NCI-H748 (cell line): ENCODE measurements at regions not wholly inside any gene's neighbourhood (a gene's known extent, or its start where the extent isn't known, plus 50 kb on each side); places are given as distances from the start of the nearest gene placed in this dataset.

ENCODE experiments used
- DNase-seq: peaks from one replicate; lab custom pipeline; 2025; ENCODE audit not compliant: unreplicated experiment; lab: John Stamatoyannopoulos, UW

- no peak for DNase-seq
These were observed 275.3 kb downstream of the KCNS3 start for GRCh38 chr2:18153741-18154140.

DNA sequence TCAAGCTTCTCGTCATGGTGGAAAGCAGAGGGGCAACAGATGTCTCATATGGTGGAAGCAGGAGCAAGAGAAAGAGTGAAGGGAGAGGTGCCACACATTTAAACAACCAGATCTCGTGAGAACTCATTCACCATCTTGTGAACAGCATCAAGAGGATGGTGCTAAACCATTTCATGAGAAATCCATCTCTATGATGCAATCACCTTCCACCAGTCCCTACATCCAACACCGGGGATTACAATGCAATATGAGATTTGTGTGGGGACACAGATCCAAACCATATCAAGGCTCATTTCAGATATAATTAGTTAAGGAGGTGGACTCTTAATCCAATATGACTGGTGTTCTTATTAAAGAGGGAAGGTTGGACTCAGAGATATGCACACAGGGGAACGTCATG lies 272.8 kb downstream of the KCNS3 start:
- DNase-seq: no peak

DNA sequence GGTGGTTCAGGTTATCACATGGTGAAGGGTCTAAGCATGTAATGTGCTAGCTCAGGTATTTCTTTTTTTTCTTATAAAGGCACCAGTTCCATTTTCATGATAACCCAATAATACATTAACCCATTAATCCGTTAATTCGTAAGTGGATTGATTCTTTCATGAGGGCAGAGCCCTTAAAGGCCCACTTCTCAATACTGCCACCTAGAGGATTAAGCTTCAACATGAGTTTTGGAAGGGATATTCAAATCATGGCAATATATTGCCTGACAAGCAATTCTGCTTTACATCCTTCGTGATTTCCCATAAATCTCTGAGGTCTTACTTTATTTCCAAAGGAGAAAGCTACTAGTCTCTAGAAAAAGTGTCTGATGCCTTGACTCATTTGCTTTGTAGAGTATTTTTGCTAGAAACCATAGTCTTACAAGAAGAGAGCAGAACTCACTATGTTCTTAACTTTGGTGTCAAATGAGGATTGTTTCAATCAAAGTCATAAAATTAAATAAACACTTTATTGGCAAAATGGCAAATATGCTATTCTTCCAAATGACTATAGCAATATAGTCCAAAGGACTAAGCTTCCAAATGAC lies 271.3 kb downstream of the KCNS3 start:
- DNase-seq: peak; percentile 60

DNA sequence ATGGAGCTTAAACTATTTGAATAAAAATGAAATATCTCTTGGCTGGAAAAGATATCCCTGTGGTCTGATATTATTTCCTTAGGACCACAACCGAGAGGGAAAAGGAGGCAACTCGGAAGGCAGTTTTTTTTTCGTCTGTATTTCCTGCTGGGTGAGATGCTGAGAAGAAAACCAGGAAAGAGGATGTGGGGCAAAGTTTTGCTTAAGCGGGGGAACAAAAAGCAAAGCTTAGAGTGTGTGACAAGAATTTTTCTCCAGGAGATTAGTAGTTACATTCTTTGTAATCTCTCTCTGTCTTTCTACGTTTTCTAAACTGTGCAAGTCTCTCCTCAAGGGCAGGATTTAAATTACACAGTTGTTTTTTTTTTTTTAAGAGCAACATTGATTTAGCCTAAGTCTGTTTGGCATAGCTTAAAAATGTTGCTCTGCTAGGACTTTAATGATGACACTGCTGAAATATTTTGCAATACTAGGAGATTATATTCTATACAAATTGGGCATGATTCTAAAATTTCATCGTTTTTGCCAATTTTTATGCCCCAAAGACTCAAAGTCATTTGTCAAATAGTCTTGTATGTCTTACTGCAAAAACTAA lies 258.5 kb downstream of the KCNS3 start:
- no peak for DNase-seq

- DNase-seq: no peak
These were observed 254.8 kb downstream of the KCNS3 start for GRCh38 chr2:18133310-18133709.

DNA sequence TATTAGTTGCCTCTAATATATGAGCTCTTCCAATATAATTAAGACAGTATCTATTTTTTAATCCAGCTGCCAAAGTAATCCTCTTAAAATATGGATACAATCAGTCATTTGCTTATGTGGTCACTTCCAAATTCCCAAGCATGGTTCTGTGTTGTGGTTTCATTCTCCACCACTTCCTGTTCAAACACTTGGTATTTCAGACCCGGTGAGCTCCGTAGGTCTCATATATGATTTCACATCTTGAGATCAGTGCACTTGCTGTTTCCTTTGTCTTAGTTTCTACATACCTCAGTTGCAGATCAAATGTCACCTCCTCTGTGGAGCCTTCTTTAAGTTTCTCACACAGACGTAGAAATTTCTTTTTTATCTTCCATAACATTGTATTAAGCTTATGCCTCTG lies 254.2 kb downstream of the KCNS3 start:
- DNase-seq: no peak

DNA sequence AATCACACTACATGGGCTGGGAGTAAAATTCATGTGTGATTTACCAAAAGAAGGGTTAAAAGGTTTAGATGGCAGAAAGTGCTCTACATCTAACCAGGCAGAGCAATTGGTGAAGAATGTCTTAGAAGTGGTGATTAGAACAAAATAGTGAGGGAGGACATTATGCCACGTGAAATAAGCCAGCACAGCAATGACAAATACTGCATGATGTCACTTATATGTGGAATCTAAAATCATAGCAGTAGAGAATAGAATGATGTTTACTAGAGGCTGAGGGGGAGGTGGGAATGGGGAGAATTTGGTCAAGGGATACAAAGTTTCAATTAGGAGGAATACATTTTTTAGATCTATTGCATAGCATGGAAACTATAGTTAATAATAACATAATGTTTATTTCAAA lies 253.3 kb downstream of the KCNS3 start:
- DNase-seq: no peak

DNA sequence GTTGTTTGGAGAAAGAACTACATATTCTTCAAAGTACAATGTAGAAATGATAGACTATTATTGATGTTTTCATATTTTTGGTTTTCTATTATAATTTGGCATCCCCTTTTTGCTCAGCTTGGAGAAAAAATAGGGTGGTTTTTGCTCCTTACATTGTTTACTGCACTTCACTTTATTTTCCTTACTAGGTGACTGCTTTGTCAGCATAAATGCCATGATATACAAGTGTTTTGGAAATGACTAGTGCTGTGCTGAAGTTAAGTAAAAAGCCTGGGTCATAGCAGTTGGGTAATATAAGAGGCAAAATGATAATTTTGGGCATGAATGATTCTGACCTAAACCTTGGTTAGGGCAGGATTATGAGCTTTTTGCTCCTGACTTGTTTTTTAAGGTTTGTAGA lies 250.9 kb downstream of the KCNS3 start:
- no peak for DNase-seq

- DNase-seq: no peak
These were observed 246.8 kb downstream of the KCNS3 start for GRCh38 chr2:18125303-18125702.

DNA sequence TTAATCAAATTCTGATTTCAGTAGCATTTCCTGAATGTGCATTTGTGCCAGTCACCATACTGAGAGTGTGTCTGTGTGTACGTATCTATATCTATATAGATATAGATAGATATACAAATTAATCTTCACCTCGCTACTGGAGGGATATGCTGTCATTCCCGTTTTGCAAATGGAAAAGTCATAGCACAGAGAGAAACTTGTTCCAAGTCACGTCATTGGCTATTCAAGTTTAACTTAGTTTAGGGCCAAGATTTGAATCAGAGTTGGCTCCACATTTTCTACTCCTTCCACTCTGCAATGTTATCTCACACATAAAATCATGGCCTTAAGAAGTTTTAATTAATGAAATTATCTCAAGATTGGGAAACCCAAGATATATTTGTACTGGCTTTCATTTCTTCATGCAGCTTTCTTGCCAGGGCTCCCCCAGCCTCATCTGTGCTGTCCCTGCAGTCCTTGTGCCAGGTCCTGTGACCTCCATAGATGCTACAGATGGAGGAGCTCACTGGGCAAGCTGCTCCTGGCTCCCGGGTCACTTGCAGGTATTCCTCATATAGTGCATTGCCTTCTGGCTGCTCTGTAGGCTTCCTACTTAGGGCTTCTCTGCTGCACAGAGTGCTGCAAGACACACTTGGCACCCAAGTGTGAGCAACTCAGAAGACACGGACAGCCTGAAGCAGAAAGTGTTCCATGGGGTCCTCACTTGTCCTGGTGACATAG lies 245.8 kb downstream of the KCNS3 start:
- no peak for DNase-seq

DNA sequence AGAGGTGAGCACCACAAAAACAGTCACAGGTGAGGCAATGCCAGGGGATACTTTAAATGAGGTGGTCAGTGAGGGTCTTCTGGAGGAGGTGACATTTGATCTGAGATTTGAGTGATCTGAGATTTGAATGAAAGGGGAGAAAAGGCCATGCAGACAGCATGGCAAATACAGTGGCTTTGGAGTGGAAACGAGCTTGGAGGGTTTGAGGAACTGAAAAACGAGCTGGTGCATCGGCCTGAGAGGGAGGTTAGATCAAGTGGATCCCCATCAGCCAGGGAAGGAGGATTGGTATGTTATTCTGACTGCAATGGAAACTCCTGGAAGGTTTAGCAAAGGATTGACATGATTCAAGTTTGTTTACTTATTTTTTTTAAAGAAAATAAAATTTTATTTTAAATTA lies 245.1 kb downstream of the KCNS3 start:
- DNase-seq: no peak

DNA sequence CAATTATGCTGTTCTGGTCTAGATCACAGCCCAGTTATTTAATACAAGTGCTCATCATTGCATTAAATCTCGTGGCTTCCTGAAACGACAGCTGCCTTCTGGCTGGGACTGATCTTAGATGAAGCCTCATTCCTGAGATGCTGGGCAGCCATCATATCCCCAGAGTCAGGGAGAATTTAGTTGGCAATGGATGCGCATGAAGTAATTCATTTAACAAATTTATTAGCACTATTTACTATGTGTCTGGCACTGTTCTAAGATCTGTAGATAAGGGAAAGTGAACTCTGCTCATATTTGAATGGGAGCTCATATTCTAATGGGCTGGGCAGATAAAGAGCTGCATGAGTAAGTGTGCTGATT lies 244.7 kb downstream of the KCNS3 start:
- DNase-seq: no peak

- DNase-seq: no peak
These were observed 244.2 kb downstream of the KCNS3 start for GRCh38 chr2:18122544-18123210.

DNA sequence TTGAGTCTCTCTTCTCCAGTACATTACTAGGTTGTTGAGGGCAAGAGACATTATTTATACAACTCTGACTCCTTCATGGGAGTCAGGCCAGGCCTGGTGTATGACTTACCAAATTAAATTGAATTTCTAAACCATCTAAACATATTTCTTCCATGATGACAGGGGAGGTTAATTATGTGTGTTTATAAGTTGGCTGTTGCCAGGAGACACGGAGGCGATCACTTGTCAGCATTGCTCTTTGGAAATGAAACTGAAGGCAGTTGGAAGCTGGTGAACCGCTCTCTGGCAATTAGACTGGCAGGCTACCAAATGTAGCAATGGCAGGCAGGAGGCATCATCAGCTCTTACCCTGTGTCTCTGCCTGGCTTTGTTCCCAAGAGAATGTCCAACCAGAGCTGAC lies 241.4 kb downstream of the KCNS3 start:
- peak; percentile 41 for DNase-seq

DNA sequence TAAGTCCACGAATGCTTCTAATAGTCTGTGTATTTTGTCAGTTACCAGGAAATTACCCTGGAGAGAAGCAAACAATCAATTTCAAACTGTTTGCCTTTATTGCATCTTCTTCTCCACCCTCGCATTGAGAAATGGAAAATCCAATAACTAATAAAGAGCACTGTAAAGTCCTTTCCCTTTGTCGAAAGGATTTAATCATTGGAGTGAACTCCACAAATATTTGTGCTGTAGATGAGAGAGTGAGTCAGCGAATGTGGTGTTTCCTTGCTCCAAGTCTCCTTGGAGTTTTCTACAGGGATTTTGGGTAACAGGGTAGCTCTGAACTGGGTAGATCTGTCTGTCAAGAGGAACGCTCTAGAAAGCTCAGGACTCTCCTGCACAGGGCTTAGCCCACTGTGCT lies 240.2 kb downstream of the KCNS3 start:
- DNase-seq: no peak

- peak; percentile 53 for DNase-seq
These were observed 239.1 kb downstream of the KCNS3 start for GRCh38 chr2:18117592-18117991.

GRCh38 chr2:18110222-18110621 lies 231.8 kb downstream of the KCNS3 start:
- DNase-seq: no peak

DNA sequence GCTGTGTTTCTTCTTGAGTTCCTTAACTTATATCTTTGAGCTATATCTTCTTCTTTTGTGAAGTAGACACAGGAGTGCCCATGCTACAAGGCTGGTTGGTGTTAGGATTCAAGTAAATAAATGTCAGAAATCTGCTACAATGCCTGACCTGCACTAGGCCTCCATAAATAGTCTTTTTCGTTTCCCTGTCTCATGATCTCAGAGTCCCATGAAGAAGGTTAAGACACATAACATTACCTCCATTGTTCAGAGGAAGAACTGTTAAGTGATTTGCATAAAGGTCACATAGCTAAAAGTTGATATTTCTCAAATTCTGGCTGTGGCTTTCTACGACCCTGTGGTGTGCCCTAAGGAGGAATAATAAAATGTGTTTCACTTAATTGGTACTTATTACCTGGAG lies 228.4 kb downstream of the KCNS3 start:
- no peak for DNase-seq

- DNase-seq: no peak
These were observed 227.5 kb downstream of the KCNS3 start for GRCh38 chr2:18105929-18106328.

DNA sequence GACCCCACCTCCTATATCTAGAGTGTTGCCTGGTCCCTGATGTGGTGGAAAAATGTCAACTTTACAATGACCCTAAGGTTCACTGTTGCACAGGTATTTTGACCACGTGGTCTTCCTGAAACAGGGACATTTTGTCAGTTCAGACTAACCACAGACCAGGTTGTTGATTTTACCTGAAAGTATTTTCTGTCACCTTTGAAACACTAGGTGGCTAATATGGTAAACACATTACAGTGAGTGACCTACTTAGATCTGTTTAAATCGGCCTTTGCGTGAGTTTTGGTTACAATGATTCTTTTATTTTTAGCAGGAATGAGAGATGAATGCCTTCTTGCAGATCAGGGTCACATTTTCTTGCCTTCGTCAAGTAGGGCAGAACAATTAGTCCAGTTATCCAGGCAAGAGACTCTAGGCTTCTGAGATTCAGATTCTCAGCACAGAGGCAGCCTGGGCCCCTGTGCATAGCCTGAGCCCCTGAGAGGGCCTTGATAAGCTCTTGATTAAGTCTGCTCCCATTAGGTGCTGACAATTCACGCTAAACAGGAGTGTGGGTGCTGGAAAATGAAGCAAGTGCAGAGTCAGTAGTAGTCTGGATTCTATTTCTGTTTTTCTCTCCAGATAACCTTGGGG lies 226.2 kb downstream of the KCNS3 start:
- DNase-seq: no peak

DNA sequence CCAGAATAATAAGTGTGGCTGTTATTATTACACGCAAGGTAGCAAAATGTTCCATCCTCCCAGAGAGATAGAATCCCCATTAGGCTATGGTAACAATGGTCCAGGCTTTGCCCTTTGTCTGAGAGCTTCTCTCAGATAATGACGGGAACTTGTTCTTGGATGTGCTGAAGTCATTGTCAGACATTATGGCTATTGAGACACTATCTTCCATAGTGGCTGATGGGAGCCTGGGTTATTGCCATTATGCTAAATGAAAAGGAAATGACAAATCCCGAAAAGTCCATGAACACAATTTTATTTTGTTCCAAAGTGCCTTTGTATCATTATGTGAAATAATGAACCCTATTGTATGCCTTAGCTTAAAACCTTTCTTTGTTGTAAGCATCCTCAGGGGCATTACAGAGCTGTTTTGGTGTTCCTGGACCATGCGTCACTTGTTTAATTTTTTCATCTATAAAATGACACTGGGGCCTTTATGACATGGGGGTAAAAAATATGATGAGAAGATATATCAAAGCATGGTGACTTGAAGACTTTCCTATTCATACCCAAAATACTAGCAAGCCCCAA lies 218.5 kb downstream of the KCNS3 start:
- DNase-seq: no peak
